ENCODE measurements at regions not wholly inside any gene's neighbourhood (a gene's known extent, or its start where the extent isn't known, plus 50 kb on each side); places are given as distances from the start of the nearest gene placed in this dataset.
"Not testable (repeated sequence)": the region's sequence is repeated elsewhere in the genome, so short reads cannot be mapped to it uniquely, and the experiment has no call there.

GRCh38 chr2:156005531-156005930 lies 327.0 kb downstream of the NR4A2 start:
- DNase-seq (ENCODE audit: low spot score), result no peak

- DNase-seq (ENCODE audit: low spot score), result no peak
These were observed 328.1 kb downstream of the NR4A2 start for GRCh38 chr2:156004459-156004858.

GRCh38 chr2:156003780-156004179 lies 328.7 kb downstream of the NR4A2 start:
- DNase-seq (ENCODE audit: low spot score), result no peak

- DNase-seq (ENCODE audit: low spot score), result no peak
These were observed 330.7 kb downstream of the NR4A2 start for GRCh38 chr2:156001851-156002250.

- no peak for DNase-seq (ENCODE audit: low spot score)
These were observed 335.0 kb downstream of the NR4A2 start for GRCh38 chr2:155997538-155997937.

GRCh38 chr2:155994315-155994714 lies 338.2 kb downstream of the NR4A2 start:
- no peak for DNase-seq (ENCODE audit: low spot score)

- no peak for DNase-seq (ENCODE audit: low spot score)
These were observed 348.7 kb downstream of the NR4A2 start for GRCh38 chr2:155983845-155984244.

- DNase-seq (ENCODE audit: low spot score), result no peak
These were observed 350.4 kb downstream of the NR4A2 start for GRCh38 chr2:155982135-155982534.

- DNase-seq (ENCODE audit: low spot score), result peak; percentile 8
These were observed 351.5 kb downstream of the NR4A2 start for GRCh38 chr2:155980941-155981560.

GRCh38 chr2:155975734-155976133 lies 356.8 kb downstream of the NR4A2 start:
- DNase-seq (ENCODE audit: low spot score), result no peak

GRCh38 chr2:155972916-155973315 lies 359.6 kb downstream of the NR4A2 start:
- DNase-seq (ENCODE audit: low spot score), result no peak

GRCh38 chr2:155966064-155966471 lies 366.5 kb downstream of the NR4A2 start:
- not testable (repeated sequence) for DNase-seq (ENCODE audit: low spot score)

- DNase-seq (ENCODE audit: low spot score), result no peak
These were observed 367.0 kb downstream of the NR4A2 start for GRCh38 chr2:155965415-155966063.

- DNase-seq (ENCODE audit: low spot score), result no peak
These were observed 370.9 kb downstream of the NR4A2 start for GRCh38 chr2:155961641-155962040.

GRCh38 chr2:155958834-155959233 lies 373.7 kb downstream of the NR4A2 start:
- DNase-seq (ENCODE audit: low spot score), result no peak

GRCh38 chr2:155947069-155947468 lies 385.5 kb downstream of the NR4A2 start:
- no peak for DNase-seq (ENCODE audit: low spot score)

- DNase-seq (ENCODE audit: low spot score), result no peak
These were observed 388.3 kb downstream of the NR4A2 start for GRCh38 chr2:155944218-155944617.

- DNase-seq (ENCODE audit: low spot score), result no peak
These were observed 402.2 kb downstream of the NR4A2 start for GRCh38 chr2:155930312-155930711.

GRCh38 chr2:155917380-155917779 lies 415.1 kb downstream of the NR4A2 start:
- no peak for DNase-seq (ENCODE audit: low spot score)

GRCh38 chr2:155913356-155913755 lies 419.2 kb downstream of the NR4A2 start:
- DNase-seq (ENCODE audit: low spot score), result no peak

GRCh38 chr2:155908567-155908966 lies 424.0 kb downstream of the NR4A2 start:
- no peak for DNase-seq (ENCODE audit: low spot score)

- DNase-seq (ENCODE audit: low spot score), result no peak
These were observed 425.3 kb downstream of the NR4A2 start for GRCh38 chr2:155907211-155907610.

GRCh38 chr2:155905657-155906056 lies 426.9 kb downstream of the NR4A2 start:
- no peak for DNase-seq (ENCODE audit: low spot score)

GRCh38 chr2:155904720-155905119 lies 427.8 kb downstream of the NR4A2 start:
- DNase-seq (ENCODE audit: low spot score), result no peak
